ENCODE measurements at regions not wholly inside any gene's neighbourhood (a gene's known extent, or its start where the extent isn't known, plus 50 kb on each side); places are given as distances from the start of the nearest gene placed in this dataset.

- no peak overlapping the region for H3K9ac ChIP-seq (ENCODE audit: extremely low read depth, insufficient read length, low read length)
- no peaks in the 10 kb centered on the region for H3K36me3 Mint-ChIP-seq (ENCODE audit: insufficient read depth in 1 of 3, low read depth in 3 of 3)
These were observed 1673.6 kb downstream of the PCDH7 start for GRCh38 chr4:32393806-32394205.

More at GRCh38 chr4:32393806-32394205, 1673.6 kb downstream of the PCDH7 start:
- H4K91ac ChIP-seq (ENCODE audit: insufficient read length, low read depth, low read length), result no peak overlapping the region
- H3K4me1 ChIP-seq (ENCODE audit: insufficient read depth, low read length), result no peaks in the 10 kb centered on the region
- no peak overlapping the region for H3K14ac ChIP-seq (ENCODE audit: insufficient read depth, low read length)
- Mint-ChIP-seq H3K27ac (no peak overlapping the region), H3K27me3 (ENCODE audit: low read depth) (no peaks in the 10 kb centered on the region), H3K9me3 (no peaks in the 10 kb centered on the region), H3K4me1 (no peaks in the 10 kb centered on the region; a peak in 2 of 4 replicates), H3K4me3 (no peak overlapping the region)
- no peaks in the 10 kb centered on the region for H3K79me2 ChIP-seq (ENCODE audit: insufficient read depth, low read length)
- no peak overlapping the region for H3K23ac ChIP-seq (ENCODE audit: insufficient read length, low read depth, low read length)
- H4K20me1 ChIP-seq (ENCODE audit: control insufficient read depth, insufficient read depth, insufficient read length), result no peaks in the 10 kb centered on the region
- no peak for DNase-seq
- H2AK5ac ChIP-seq (ENCODE audit: insufficient read length, low read length), result no peak overlapping the region
- H3K23me2 ChIP-seq (ENCODE audit: insufficient read length, low read depth, low read length, poor library complexity, severe bottlenecking), result no peaks in the 10 kb centered on the region
- H2BK5ac ChIP-seq (ENCODE audit: insufficient read length, low read length), result no peak overlapping the region
- no peaks in the 10 kb centered on the region for H3K79me1 ChIP-seq (ENCODE audit: insufficient read depth, low read depth, low read length, poor library complexity, severe bottlenecking)
- H4K5ac ChIP-seq (ENCODE audit: insufficient read length, low read depth, low read length), result no peak overlapping the region
- no peak overlapping the region for H3K4ac ChIP-seq (ENCODE audit: low read depth, low read length)
- no peak overlapping the region for H3K56ac ChIP-seq (ENCODE audit: insufficient read length, low read depth, low read length)
- H3K18ac ChIP-seq (ENCODE audit: insufficient read length, low read depth, low read length), result no peak overlapping the region
- no peak overlapping the region for H2BK120ac ChIP-seq (ENCODE audit: low read depth, low read length, poor library complexity, severe bottlenecking)
- no peaks in the 10 kb centered on the region for H3K27me3 ChIP-seq (ENCODE audit: insufficient read depth, low read length)
- no peak overlapping the region for H4K8ac ChIP-seq (replicated peaks; ENCODE audit: insufficient read length, low read depth, low read length)
- no peak overlapping the region for H3K27ac ChIP-seq (ENCODE audit: insufficient read length, low read depth, low read length)
- no peak overlapping the region for H2AFZ ChIP-seq (ENCODE audit: low read length)
- WGBS (ENCODE audit: extremely low coverage, insufficient read length, low lambda C conversion rate), result no CpG with 5 or more reads among the region's 3 CpGs
- no peak overlapping the region for H2BK12ac ChIP-seq (ENCODE audit: insufficient read length, low read depth, low read length)
- TF ChIP-seq CTCF (conservative IDR thresholded peaks at IDR 0.05), result no peak
- H3K4me2 ChIP-seq (ENCODE audit: insufficient read depth, insufficient read length, low read length), result no peak overlapping the region
- no peak overlapping the region for H2BK15ac ChIP-seq (ENCODE audit: low read depth, low read length)
- no peaks in the 10 kb centered on the region for H3K9me3 ChIP-seq (ENCODE audit: control insufficient read depth, low read depth, low read length)
- H2BK20ac ChIP-seq (ENCODE audit: low read depth, low read length, poor library complexity, severe bottlenecking), result no peak overlapping the region
- H3T11ph ChIP-seq (ENCODE audit: low read length), result no peak overlapping the region

Data from H9 (cell line).